Panc1 (cell line): ENCODE measurements at regions not wholly inside any gene's neighbourhood (a gene's known extent, or its start where the extent isn't known, plus 50 kb on each side); places are given as distances from the start of the nearest gene placed in this dataset.
"Not testable (repeated sequence)": the region's sequence is repeated elsewhere in the genome, so short reads cannot be mapped to it uniquely, and the experiment has no call there.

Experiments used
- ATAC-seq: fragments of 200-7000 bp; cut with Tn5 transposase; 2 replicates; pipeline ENCODE4 v1.9.1; 2020; ENCODE audit warnings: mild to moderate bottlenecking, moderate library complexity
- BruUV-seq: library from RNA; stranded (reverse); fragments of 400-500 nt; replicated peaks from 2 replicates; lab custom pipeline; 2021; lab: Mats Ljungman, UMichigan
- CTCF ChIA-PET: fragments of 300-600 bp; sonication (Branson Sonifier 250); formaldehyde crosslinking; loops from one replicate; lab custom pipeline; 2022; ENCODE audit warnings: antibody characterized with exemption; lab: Charles Lee
- POLR2A ChIA-PET: fragments of 300-600 bp; sonication (Branson Sonifier 250); formaldehyde crosslinking; loops from one replicate; lab custom pipeline; 2022; ENCODE audit warnings: antibody characterized with exemption; lab: Charles Lee
- DNase-seq: peaks from one replicate; pipeline ENCODE4 v3.0.0-alpha.2; 2010; ENCODE audit warnings: low read depth, low spot score
- H3K27ac ChIP-seq: 2 replicates; pipeline ENCODE4 v1.5.1; 2011; ENCODE audit warnings: mild to moderate bottlenecking, low read length, inconsistent platforms
- H3K27me3 ChIP-seq: fragments of 200-500 bp; sonication (Bioruptor generic); 2 replicates; pipeline ENCODE4 v1.6.0; 2014; ENCODE audit warnings: low read length, inconsistent platforms; ENCODE audit not compliant: control insufficient read depth, insufficient read depth
- H3K36me3 ChIP-seq: fragments of 200-500 bp; sonication (Bioruptor generic); 2 replicates; pipeline ENCODE4 v1.5.1; 2014; ENCODE audit warnings: inconsistent platforms, mild to moderate bottlenecking, low read length, moderate library complexity; ENCODE audit not compliant: control insufficient read depth, insufficient read depth
- H3K4me1 ChIP-seq: 2 replicates; pipeline ENCODE4 v1.5.1; 2011; ENCODE audit warnings: inconsistent platforms, mild to moderate bottlenecking, low read length, moderate library complexity; ENCODE audit not compliant: control insufficient read depth, insufficient read depth
- H3K4me3 ChIP-seq, 2 experiments: 2 replicates each; pipeline ENCODE4 v1.5.1; 2011 to 2012; ENCODE audit warnings: low read depth in 2 of 2, low read length in 2 of 2, mild to moderate bottlenecking in 2 of 2, inconsistent platforms in 1 of 2, moderate library complexity in 1 of 2
- H3K9me3 ChIP-seq: fragments of 200-500 bp; sonication (Bioruptor generic); 2 replicates; pipeline ENCODE4 v1.5.1; 2014; ENCODE audit warnings: low read depth, mild to moderate bottlenecking, inconsistent platforms, low read length, moderate library complexity; ENCODE audit not compliant: control insufficient read depth, insufficient read depth
- POLR2AphosphoS5 ChIP-seq: IDR thresholded peaks from 2 replicates; pipeline ENCODE4 v1.6.1; 2012; ENCODE audit warnings: mild to moderate bottlenecking, low read depth, low read length, moderate library complexity
- SIN3A ChIP-seq: IDR thresholded peaks from 2 replicates; pipeline ENCODE4 v1.6.1; 2012; ENCODE audit warnings: low read depth, mild to moderate bottlenecking, low read length, moderate library complexity, borderline replicate concordance; ENCODE audit not compliant: insufficient read depth
- TCF7L2 ChIP-seq: IDR thresholded peaks from 2 replicates; pipeline ENCODE4 v1.6.1; 2011; ENCODE audit warnings: mild to moderate bottlenecking, low read depth, low read length, inconsistent platforms
- in situ Hi-C: cut with HindIII; loops from 2 replicates; pipeline ENCODE4 v1.10.0; 2016; ENCODE audit warnings: low sequenced_read_pairs, low pct_unique_long_range_greater_than_20kb
- intact Hi-C: fragments of 100-400 bp; cut with micrococcal nuclease; formaldehyde crosslinking; loops from one replicate; pipeline ENCODE4 v1.10.0; 2022; ENCODE audit not compliant: unreplicated experiment
- TF ChIP-seq, protein P1 (sequence below): fragments of 450-650 bp; IDR thresholded peaks from 2 replicates; pipeline ENCODE4 v1.5.1; 2017; ENCODE audit warnings: mild to moderate bottlenecking
- TF ChIP-seq, protein P2 (sequence below), 2 experiments: IDR thresholded peaks; 2 replicates each; pipeline ENCODE4 v1.6.1; 2011 to 2012; ENCODE audit warnings: low read depth in 2 of 2, control low read depth in 1 of 2, low read length in 1 of 2, mild to moderate bottlenecking in 1 of 2, moderate library complexity in 1 of 2; ENCODE audit not compliant: insufficient read depth in 1 of 2

DNA sequence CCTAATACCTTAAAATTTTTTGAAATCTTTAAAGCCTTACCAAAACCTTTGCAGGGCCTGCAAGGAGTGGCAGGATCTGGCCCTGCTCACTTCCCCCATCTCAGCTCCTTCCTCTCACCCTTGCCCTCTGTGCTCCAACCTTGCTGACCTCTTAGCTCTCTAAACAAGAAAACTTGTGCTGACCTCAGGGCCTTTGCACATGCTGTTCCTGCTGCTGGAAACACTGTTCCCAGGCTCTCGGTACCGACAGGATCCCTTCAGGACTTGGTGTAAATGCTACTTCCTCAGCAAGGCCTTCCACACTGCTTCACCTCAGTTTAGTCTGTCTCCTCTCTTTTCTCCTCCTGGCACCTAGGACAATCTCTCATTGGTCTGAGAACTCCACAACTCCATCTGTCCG is 155.4 kb upstream of the IQSEC1 start:
- no peaks in the 10 kb centered on the region for H3K27me3 ChIP-seq
- ChIA-PET CTCF (interaction anchor here (0.7 kb wide), 1 partner anchor 442 kb away, joined by 3 read pairs; no protein-coding TSS in a partner anchor), POLR2A (no interaction called here)
- TF ChIP-seq, protein P1, sequence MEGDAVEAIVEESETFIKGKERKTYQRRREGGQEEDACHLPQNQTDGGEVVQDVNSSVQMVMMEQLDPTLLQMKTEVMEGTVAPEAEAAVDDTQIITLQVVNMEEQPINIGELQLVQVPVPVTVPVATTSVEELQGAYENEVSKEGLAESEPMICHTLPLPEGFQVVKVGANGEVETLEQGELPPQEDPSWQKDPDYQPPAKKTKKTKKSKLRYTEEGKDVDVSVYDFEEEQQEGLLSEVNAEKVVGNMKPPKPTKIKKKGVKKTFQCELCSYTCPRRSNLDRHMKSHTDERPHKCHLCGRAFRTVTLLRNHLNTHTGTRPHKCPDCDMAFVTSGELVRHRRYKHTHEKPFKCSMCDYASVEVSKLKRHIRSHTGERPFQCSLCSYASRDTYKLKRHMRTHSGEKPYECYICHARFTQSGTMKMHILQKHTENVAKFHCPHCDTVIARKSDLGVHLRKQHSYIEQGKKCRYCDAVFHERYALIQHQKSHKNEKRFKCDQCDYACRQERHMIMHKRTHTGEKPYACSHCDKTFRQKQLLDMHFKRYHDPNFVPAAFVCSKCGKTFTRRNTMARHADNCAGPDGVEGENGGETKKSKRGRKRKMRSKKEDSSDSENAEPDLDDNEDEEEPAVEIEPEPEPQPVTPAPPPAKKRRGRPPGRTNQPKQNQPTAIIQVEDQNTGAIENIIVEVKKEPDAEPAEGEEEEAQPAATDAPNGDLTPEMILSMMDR, result no peak
- TF ChIP-seq SIN3A (no peak), TCF7L2 (no peak), POLR2AphosphoS5 (no peak)
- TF ChIP-seq, protein P2, sequence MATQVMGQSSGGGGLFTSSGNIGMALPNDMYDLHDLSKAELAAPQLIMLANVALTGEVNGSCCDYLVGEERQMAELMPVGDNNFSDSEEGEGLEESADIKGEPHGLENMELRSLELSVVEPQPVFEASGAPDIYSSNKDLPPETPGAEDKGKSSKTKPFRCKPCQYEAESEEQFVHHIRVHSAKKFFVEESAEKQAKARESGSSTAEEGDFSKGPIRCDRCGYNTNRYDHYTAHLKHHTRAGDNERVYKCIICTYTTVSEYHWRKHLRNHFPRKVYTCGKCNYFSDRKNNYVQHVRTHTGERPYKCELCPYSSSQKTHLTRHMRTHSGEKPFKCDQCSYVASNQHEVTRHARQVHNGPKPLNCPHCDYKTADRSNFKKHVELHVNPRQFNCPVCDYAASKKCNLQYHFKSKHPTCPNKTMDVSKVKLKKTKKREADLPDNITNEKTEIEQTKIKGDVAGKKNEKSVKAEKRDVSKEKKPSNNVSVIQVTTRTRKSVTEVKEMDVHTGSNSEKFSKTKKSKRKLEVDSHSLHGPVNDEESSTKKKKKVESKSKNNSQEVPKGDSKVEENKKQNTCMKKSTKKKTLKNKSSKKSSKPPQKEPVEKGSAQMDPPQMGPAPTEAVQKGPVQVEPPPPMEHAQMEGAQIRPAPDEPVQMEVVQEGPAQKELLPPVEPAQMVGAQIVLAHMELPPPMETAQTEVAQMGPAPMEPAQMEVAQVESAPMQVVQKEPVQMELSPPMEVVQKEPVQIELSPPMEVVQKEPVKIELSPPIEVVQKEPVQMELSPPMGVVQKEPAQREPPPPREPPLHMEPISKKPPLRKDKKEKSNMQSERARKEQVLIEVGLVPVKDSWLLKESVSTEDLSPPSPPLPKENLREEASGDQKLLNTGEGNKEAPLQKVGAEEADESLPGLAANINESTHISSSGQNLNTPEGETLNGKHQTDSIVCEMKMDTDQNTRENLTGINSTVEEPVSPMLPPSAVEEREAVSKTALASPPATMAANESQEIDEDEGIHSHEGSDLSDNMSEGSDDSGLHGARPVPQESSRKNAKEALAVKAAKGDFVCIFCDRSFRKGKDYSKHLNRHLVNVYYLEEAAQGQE (IDR thresholded peaks at IDR 0.05; ENCODE audit: insufficient read depth in 1 of 2, low read depth in 2 of 2, low read length in 1 of 2), result no peak
- no peak overlapping the region for H3K27ac ChIP-seq
- H3K4me1 ChIP-seq, result no peaks in the 10 kb centered on the region
- intact Hi-C loops (no loop called here), in situ Hi-C loops (no loop called here)
- no TSS peak for BruUV-seq
- ATAC-seq (no peak), DNase-seq (no peak)
- no peak overlapping the region for H3K4me3 ChIP-seq
- no peaks in the 10 kb centered on the region for H3K36me3 ChIP-seq
- no peaks in the 10 kb centered on the region for H3K9me3 ChIP-seq

DNA sequence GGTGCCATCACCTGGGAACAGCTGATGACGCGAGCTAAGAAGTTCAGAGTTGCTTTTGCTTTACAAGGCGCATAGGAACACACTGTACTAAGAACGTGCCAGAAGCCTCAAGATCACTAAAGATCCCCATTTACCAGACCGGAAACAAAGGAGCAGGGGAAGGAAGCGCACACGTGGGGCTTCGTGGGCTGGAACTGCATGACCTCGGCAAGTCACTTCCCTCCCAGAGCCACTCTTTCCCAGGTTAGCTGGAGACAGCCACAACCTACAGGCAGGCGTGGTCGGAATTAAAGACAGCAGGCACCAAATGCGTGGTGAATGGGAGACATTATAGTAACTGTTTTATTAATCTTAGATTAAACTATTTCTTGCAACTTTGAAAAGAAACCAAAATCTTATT is 154.9 kb upstream of the IQSEC1 start:
- POLR2A ChIA-PET, H3K27ac ChIP-seq, DNase-seq, intact Hi-C loops, BruUV-seq, H3K4me3 ChIP-seq, in situ Hi-C loops, H3K9me3 ChIP-seq, ATAC-seq, H3K36me3 ChIP-seq, H3K4me1 ChIP-seq, H3K27me3 ChIP-seq: not testable (repeated sequence)
- CTCF ChIA-PET, result interaction anchor here (0.7 kb wide), 1 partner anchor 443 kb away, joined by 3 read pairs; no protein-coding TSS in a partner anchor

DNA sequence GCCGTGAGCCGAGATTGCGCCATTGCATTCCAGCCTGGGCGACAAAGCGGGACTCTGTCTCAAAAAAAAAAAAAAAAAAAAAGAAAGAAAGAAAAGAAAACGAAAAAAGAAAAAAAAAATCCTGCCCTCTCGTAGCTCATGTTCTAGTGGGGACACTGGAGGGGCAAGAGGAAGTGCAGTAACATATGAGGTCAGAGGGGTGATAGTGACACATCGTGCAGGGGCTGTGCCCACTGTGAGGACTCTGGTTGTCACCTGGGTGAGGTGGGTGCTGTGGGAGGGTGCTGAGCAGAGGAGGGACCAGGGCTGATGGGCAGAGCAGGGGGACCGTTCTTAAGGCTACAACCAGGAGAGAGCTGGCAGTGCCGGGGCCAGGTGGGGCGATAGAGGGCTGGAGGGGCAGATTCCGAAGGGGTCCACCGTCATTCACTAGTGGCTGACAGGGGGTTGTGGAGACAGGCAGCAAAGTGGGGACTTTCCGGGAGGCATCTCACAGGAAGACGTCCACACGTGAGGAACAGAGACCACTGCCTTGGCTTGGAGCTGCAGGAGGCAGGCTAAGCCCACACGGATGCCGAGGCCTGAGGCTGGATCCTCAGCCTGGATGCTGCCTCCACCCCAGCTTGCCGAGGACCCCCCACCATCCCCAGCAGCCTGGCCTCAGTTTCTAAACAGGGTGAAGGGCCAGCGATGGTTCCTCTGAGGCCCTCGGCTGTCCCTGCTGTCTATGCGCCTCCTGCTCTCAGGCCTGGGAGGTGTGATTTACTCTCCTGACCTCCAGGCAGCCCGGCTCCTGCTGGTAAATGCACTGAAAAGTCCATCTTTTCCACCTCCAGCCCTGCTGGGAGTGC is 154.3 kb upstream of the IQSEC1 start:
- BruUV-seq, result no TSS peak
- in situ Hi-C loops (no loop called here), intact Hi-C loops (no loop called here)
- Histone ChIP-seq H3K4me1 (no peaks in the 10 kb centered on the region), H3K36me3 (no peaks in the 10 kb centered on the region), H3K27ac (no peak overlapping the region), H3K9me3 (no peaks in the 10 kb centered on the region), H3K4me3 (no peak overlapping the region), H3K27me3 (no peaks in the 10 kb centered on the region)
- POLR2A ChIA-PET, result no interaction called here
- no peak for DNase-seq
- no peak for ATAC-seq
- CTCF ChIA-PET, result interaction anchor here (0.7 kb wide), 2 partner anchors 34 to 443 kb away, joined by 3 to 4 read pairs; no protein-coding TSS in a partner anchor
- TF ChIP-seq, protein P2 (IDR thresholded peaks at IDR 0.05; ENCODE audit: insufficient read depth in 1 of 2, low read depth in 2 of 2, low read length in 1 of 2), result no peak
- TF ChIP-seq, protein P1, result no peak
- TF ChIP-seq POLR2AphosphoS5 (no peak), TCF7L2 (no peak), SIN3A (no peak)
